Fibroblast of gingiva (primary cell): ENCODE measurements at regions not wholly inside any gene's neighbourhood (a gene's known extent, or its start where the extent isn't known, plus 50 kb on each side); places are given as distances from the start of the nearest gene placed in this dataset.
A peak's percentile ranks its signal among the peaks of the same experiment; 100 is the strongest.
"Not testable (repeated sequence)": the region's sequence is repeated elsewhere in the genome, so short reads cannot be mapped to it uniquely, and the experiment has no call there.

Experiments used
- DNase-seq: peaks from one replicate; pipeline ENCODE4 v3.0.0-alpha.2; 2011; ENCODE audit warnings: low read depth

DNA sequence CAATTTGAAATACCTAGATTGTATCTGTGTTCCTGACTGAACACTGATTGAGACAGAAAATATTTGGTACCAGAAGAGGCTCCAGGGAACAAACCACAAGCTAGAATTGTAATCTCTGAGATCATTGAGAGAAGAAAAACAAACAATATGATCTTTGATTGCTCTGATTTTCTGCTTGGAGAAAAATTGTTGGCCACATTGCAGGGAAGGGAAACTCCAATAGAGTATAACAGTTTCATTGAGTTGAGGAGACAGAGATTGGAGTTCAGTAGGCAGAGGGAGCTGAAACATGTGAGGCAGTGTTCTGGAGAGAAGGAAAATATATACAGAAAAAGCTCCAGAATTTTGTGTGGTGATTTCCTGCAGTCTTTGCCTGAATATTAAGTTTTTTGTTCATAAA, 158.2 kb downstream of the C4orf33 start:
- DNase-seq = no peak

DNA sequence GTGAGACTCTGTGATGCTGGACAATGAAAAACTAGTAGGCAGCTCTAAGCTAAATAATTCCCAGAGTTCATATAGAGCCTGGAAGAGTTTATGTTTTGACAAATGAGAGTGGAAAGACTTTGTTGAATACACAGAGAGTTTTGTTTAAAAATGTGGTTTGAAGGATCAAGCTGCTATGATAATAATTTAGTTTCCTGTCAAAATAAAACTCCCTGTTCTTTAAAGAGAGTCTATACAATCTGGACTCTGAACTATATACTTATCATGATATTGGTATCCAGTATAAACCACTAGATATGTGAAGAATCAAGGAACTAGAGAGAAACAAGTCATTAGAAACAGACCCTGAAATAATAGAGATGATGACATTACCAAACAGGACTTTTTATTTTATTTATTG, 158.6 kb downstream of the C4orf33 start:
- no peak for DNase-seq

DNA sequence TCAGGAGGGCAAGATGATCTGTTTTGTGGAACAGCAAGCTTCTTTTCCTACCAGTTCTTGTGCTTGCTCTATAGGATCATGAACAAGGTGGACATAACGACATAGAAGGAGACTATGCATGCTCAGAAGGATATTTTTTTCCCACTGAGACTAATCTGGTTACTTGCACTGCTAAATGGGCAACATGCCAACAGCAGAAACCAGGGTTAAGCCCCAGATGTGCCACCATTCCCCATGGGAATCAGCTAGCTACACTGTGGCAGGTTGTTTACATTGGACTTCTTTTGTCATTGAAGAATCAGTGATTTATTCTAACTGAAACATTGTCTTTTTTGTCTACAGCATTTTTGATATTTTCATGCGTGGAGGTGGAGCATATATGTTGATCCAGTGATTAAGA, 165.6 kb downstream of the C4orf33 start:
- no peak for DNase-seq

DNA sequence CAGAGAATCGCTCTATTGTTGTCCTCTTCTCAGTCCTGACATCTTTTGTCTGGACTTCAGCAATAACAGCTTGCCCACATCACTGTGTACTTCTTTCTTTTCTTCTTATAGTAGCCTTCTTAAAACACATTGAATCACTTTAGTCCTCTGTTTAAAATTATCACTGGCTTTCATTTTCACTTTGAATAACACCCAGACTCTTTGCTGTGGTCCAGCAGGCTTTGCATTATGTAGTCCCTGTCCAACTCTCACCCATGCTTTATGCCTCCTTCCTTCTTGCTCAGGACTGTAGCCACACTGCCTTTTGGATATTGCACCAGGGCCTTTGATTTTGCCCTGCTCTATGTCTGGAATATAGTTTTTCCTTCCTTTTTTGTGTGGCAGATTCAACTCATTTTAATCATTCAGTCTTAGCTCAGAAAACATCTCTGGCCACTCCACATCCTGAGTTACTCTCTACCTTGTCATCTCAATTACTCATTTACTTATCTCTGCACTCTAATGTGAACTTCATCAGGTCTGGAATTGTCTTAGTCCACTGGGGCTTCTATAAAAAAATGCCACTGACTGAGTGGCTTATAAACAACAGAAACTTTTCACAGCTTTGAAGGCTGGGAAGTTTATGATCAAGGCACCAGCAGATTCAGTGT, 168.2 kb downstream of the C4orf33 start:
- DNase-seq = no peak

DNA sequence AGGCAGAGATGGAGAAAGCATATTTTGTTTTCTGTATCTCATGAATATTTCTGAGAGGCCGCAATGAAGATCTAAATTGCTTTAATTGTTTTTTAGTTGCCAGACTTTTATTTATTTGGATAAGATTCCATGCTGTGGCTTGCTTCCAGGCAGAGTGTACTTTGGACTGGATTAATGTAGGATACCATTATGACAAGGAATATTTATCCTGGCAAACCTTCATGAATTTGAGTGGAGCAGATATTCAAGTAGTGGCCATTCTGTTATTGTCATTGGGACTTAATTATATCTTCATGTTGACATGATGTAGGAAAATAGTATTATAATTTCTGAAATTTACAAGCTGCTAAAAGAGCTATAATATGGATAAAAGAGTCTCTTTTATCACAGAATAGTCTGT, 182.9 kb downstream of the C4orf33 start:
- no peak for DNase-seq

DNA sequence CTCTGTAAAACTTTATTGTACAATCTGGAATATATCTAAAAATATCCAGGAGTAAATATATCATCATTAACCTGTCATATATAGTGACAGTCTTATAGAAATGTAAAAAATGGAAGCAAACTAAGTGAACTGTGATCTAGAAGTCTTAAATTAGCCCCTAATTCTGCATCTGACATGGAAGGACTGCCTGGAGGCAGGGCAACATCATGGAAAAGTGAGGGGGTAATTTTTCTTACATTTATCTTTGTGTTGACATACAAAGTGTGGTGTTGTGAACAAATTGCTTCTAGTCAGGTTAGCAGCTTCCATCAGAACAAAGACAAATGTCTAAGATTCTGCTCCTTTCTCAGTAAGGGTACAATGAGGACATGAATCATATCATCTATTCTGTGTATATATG, 186.3 kb downstream of the C4orf33 start:
- no peak for DNase-seq

DNA sequence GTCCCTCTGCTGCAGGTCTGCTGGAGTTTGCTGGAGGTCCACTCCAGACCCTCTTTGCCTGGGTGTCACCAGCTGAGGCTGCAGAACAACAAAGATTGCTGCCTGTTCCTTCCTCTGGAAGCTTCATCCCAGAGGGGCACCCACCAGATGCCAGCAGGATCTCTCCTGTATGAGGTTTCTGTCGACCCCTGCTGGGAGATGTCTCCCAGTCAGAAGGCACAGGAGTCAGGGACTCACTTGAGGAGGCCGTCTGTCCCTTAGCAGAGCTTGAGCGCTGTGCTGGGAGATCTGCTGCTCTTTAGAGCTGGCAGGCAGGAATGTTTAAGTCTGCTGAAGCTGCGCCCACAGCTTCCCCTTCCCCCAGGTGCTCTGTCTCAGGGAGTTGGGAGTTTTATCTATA, 196.2 kb downstream of the C4orf33 start:
- DNase-seq = not testable (repeated sequence)

DNA sequence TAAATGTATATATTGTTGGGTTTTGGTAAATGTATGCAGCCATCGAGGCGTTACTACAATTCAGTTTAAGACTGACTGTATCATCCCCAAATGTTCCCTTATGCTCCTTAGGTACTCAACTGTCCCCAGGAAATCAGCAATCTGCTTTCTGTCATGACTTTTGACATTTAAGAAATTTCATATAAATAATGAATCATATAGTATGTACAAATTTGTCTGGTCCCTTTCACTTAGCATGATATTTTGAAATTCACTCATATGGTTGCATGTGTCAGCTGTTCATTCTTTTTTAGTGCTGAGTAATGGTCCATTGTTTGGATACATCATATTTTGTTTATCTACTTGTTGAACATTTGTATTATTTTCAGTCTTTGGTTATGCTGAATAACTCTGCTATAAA, 218.8 kb downstream of the C4orf33 start:
- DNase-seq = no peak

DNA sequence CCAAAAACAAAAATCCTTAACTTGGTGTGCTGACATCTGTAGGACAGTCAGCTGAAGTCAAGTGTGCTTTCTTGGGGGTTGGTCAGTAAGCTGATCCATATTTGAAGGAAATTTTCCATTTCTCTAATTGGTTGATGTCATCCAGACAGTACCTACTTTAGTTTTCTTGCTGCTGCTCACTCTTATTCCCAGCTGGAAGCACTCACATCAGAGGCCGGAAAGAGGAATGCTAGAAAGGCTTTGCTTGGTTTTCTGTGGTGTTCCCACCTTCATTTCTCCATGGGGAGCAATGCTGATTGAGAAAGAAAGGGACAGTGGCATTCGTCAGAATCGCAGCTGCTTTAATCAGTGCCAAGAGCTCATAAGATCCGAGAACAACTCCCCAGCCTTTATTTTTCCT, 227.0 kb downstream of the C4orf33 start:
- DNase-seq = no peak

DNA sequence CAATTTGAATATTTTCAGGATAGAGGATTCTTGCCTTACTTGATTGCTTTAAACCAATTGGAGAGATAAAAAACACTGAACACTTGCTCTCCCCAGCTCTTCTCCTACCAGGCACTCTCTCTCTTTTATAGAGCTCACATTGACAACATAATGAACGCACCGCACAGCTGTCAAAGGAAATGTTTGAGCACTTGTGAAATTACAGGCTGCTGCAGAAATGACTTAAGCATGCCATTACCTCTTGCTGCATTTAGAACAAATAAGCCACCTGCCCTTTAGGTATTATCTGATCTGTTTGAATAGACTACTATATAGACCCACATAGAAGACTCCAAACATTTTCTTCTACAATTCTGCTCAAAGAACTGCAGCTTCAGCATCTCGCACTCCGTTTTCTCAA, 227.7 kb downstream of the C4orf33 start:
- DNase-seq = no peak

DNA sequence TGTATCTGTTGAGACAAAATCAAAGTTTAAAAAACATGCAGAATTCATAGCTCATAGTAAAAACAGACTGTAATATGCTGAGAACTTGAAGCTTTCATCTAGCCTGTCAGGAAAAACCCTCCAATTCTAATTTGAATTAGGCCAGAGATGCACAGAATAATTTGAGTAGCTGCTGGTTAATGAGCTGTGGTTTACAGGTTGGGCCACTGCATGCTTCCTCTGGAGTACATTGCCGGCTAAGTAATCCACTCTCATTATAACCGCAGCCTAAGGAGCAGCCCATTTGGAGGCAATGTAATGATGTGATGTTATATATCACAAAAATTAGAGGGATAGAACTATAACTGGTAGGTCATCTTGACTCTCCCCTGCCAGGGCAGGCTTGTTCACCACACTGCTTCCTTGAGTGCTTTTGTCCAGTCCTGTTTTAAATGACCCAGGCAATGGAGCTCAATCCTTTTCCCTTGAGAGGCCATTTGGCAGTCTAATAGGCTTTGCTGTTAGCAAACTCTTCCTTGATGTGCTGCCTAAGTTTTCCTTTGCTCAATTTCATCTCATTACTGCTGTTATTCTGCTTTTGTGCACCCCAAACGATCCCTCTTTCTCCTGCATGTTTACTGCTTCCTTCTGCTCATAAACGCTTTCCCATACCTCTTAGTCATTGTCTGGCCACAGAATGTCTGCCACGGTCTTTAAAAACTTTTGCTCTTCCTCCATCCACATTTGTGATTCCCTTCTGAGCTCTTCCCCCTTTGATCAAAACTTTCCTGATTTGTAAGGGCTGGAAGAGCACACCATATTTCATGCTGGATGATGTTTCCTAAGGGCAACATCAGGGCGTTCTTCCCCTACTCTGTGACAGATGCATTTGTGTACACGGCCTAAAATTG, 230.9 kb downstream of the C4orf33 start:
- no peak for DNase-seq

DNA sequence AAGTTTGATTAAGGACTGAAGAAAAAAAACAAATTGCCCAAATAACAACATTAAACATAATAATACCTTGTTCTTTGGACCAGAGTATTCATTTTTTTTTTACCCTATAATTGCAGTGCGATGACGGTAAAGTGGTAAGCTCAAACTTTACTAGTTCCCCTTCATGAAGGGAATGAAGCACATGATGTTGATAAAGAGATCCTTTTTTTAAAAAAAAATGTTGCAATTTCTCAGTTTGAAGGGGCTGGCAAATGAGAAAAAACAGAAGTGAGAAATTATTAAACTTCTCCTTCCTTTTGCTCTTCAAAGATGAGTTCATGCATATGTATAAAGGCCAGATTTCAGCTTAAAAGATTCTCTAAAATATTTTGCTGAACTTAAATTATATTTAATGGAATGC, 231.7 kb downstream of the C4orf33 start:
- DNase-seq = no peak

DNA sequence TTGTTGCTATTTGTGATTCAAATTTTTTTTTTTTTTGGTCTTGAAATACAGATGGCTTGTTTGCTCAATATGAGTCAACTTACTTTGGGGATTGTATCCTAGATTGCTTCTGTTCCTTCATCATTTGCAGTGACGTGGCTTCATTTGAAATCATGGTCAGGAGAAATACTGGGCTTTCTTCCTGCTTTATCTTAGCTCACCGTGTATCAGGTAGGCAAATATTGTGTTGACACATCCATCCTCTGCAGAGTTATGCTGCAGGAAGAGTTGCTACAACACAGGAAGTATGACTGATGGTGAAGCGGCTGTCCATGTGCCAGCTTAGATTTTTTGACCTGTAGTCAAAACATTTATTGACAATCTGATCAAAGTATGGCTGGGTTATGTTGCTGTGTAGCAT, 232.2 kb downstream of the C4orf33 start:
- no peak for DNase-seq

DNA sequence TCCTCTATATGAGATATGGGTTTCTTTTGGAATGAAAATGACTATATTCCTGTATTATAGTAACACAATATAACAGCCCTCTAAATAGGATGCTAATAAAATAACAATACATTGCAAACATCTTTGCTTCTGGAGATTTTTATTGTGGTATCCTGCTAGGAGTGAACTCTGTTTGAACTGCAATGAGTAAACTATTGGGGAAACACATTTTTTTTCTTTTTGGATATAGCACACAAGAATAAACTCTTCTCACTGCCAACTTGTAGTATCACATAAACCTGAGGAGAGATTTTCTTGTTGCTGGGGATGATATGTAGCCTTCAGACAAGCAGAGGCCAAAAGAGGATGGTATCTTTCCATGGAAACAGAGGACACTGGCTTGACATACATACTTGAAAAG, 238.2 kb downstream of the C4orf33 start:
- DNase-seq = no peak

DNA sequence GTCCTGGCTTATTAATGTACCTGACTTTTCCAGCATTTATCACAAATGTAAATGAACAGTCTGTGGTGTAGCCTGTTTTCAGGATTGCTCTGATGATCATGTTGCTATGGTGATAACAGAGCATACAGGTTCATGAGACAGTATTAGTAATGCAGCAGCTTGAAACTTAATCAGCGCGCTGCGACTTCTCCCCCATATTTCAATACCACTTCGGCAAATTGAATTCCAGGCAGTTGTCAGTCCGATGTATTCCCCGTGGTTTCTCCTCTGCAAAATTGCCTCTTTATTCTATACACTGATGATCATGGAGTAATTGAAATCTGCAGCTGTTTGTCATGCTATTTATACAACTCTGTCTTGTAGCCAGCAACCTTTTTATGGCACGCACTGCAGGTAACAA, 239.3 kb downstream of the C4orf33 start:
- DNase-seq = no peak

DNA sequence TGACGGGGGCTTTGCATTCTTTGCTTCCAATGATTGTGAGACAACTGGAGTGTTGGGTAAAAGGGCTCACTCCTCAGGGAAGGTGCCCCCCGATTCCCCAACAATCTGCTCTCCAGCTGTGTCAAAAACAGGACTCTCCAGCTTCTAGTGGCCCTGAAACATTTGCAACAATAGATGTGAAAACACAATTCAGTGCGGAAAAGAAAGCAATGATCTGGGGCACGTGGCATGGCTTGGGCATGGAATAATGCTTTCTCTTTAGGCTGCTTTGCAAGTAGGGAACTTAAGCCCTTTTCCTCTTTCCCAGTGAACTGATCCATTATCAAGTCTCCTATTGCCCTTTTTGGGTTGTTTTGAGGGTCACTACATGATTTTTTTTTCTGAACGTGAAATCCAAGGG, 239.9 kb downstream of the C4orf33 start:
- DNase-seq = no peak

DNA sequence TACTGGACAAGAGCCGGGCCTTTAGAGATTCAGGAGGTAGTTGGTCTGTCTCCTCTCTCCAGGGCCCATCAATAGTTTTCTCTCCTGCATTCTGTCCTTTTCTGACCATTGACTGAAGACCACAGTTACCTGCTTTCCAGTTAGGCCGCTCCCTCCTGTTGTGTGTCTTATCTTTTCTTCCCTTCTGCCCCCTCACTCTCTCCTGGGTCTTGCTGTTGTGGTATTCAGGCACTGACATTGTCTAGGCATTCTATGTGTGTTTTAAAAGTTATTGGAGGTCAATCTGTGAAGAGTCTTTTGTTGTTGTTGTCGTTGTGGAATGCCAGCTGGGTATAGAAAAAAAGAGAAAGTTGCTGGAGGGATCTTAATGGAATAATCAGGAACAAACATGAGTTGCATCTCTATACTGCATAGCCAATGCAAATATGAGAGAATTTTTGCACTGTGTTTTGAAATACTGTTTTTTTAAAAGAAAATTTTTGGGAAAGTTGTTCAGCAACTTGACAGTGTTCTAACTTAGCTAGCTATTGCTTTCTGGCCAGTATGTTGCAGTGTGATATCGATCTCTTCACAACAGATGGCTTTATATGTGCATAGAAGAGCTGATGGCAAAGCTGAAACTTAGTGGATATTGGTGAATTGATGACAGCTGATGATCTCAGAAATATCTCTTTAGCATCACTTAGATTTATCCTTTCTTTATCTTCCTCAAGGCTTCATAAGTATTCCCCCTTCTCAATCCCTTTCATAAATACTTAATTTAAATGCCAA, 240.7 kb downstream of the C4orf33 start:
- DNase-seq = no peak

DNA sequence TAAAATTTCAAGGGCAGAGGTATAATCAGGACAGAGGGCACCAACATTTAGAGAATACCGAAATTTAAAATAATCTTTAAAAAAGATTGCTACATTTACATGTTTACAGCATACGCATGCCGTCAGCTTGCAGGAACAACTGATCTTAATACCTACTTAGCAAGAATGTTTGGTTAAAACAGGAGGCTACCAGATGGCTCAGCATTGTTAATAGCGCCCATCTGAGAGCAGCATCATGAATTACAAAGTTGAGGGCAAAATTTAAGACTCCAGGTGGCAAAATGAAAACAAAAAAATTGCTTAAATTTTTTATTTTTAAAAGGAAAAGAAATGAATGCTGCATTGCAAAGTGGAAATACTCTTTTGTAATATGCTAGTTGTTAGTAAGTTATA, 241.3 kb downstream of the C4orf33 start:
- no peak for DNase-seq

DNA sequence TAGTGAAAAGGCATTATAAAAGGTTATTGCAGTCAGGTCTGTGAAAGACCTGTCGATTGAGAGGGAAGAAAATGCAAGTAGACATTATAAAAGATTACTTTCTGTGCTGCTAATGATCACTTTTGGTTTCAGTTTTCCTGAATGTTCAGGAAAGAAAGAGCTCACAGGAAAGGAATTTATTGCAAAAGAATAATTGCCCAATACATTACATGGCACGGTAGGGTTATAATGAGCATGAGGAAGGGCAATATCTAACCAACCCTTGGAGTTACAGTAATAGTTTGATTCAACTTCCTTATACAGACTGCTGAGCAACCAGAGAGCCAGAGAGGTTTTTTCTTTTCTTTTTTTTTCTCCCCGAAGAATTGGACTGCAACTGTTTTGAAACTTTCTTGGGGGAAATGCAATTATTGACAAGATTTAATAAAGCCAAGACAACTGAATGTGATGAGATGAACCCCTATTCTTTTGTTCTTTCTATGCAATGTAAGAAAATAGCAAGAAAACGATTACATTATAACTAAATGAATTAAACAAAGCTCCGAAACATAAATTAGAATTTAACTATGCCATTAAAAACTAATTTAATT, 247.0 kb downstream of the C4orf33 start:
- DNase-seq = peak; percentile 83

DNA sequence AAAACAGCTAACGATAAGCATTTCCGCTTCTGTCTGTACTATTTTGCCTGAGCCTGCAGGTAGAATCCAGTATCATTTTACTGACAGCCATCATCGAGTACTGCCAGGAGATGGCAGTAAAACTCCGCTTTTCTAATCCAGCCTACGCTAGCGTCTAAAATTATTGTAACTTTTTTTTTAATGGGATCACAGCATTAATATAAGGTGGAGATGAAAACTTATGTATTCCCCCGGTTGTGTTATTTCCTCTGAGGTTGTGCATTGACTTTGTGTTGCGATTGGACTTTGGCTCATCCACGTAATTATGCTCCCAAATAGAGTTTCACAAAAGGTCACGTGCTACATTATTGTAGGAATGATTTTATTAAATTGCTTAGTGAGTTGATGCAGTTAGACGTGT, 248.1 kb downstream of the C4orf33 start:
- DNase-seq = peak; percentile 8

DNA sequence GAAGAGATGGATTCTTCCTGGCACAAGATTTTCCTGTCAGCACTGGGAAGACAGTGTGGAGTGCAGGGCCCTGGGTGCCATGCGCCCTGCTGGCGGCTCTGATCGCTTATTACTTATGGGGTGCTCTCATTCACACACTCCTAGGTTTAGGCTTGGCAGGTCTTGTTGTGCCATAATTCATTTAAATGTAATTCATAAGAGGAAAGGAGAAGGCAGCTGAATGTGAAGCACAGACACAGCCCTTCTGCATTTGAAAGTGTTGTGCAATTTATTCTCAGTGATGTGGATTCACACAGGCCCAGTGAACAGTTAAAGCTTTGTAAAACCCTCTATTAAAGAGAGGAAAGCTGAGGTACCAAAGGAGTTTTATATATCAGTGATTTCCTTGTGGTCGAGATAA, 249.7 kb downstream of the C4orf33 start:
- no peak for DNase-seq

DNA sequence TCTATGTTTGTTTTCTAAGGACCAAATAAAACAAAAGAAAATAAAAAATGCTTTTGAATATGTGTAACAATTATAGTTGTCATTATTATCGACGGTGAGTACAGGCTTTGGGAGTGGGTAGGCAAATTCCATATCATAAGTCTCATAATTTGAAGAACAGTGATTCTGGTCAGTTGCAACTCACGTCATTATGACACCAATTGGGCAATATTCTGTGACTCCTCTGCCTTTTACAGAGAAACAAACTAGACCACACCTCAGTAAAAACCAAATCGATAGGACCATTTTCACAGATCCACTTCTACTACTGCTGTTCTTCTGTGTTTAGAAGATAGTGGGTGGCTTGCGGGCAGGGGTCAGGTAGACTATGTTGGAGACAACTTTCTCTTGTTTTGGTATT, 250.1 kb downstream of the C4orf33 start:
- DNase-seq = no peak

DNA sequence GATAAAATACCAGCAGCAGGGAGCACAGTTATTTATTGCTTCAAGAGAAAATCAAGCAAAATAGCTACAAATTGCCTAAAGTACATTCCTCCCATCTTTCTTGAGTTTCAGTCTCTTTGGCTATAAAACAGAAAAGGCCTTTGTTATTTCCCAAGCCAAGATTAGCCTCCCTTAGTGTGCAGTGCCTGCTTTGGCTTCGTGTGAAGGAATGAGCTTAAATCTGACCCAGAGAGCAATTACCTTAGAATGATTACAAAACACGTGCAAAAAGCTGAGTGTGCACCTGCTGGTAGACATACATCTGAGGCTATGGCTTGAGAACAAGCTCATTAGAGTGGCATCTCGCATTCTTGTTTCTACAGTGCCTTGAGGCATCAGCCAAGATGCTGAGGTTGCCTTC, 250.8 kb downstream of the C4orf33 start:
- DNase-seq = no peak
